NCI-H2107 treated with DMSO at 0.1 percent for 48 hours (cell line): ENCODE measurements at regions not wholly inside any gene's neighbourhood (a gene's known extent, or its start where the extent isn't known, plus 50 kb on each side); places are given as distances from the start of the nearest gene placed in this dataset.
"Not testable (repeated sequence)": the region's sequence is repeated elsewhere in the genome, so short reads cannot be mapped to it uniquely, and the experiment has no call there.

ENCODE experiments used
- DNase-seq: peaks from one replicate; lab custom pipeline; 2025; ENCODE audit not compliant: unreplicated experiment; lab: John Stamatoyannopoulos, UW

DNA sequence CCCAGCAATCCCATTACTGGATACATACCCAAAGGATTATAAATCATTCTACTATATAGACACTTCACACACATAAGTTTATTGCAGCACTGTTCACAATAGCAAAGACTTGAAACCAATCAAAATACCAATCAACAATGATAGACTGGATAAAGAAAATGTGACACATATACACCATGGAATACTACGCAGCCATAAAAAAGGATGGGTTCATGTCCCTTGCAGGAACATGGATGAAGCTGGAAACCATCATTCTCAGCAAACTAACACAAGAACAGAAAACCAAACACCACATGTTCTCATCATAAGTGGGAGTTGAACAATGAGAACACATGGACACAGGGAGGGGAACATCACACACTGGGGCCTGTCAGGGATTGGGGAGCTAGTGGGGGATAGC lies 475.4 kb upstream of the NFIA start:
- not testable (repeated sequence) for DNase-seq

DNA sequence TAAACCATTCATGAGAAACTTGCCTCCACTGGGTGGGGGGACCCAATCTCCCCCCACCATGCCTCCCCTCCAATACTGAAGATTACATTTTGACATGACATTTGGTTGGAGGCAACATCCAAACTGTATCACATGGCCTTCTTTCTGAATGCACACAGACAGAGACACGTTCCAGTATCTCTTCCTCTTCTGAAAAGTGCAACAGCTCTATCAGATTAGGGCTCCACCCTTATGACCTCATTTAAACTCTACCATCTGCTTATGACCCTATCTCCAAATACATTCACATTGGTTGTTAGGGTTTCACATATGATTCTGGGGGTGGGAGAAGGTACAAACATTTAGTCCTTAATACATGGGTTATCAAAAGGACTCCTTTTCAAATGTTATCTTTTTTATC lies 481.8 kb upstream of the NFIA start:
- DNase-seq = no peak

GRCh38 chr1:60599574-60599973 lies 482.8 kb upstream of the NFIA start:
- no peak for DNase-seq

GRCh38 chr1:60598041-60598910 lies 484.1 kb upstream of the NFIA start:
- DNase-seq = no peak

DNA sequence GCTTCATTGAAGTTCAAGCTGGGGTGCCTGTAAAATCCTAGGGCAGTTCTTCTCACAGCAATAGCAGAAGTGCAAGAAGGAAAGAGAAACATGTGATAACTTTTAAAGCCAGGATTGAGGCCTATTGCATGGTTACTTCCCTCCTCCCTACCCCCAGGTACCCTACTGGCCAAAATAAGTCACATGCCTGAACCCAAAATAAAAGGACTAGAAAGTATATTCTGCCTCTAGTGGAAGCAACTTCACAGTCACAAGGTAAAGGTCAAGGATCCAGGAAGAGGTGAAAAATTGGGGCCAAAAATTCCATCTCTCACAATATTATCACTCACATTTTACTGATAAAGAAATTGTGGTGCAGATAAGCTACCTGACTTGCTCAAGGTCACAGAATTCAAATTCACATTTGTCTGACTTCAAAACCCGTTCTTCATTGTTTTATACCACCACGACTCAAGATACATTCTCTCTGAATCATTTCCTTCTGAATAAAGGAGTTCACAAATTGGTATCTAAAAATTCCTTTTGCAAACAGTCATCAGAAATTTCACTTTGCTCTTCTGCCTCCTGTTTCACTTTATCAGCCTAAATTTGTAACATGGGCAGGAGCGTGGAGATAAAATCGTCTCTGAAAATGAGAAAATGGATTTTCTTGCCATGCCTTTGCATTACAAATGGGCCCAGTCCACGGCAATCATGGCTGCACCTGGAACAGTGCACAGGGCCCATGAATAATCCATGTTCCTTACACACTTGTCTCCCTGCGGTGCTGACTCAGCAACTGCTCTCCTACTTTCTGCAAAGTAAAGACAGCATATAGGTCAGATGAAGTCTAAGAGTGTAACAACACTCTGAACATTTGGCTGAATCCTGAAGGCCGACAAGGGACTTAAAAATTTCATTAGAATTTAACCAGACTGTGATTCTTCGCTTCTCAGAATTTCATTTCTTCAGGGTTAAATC lies 485.3 kb upstream of the NFIA start:
- DNase-seq = no peak

DNA sequence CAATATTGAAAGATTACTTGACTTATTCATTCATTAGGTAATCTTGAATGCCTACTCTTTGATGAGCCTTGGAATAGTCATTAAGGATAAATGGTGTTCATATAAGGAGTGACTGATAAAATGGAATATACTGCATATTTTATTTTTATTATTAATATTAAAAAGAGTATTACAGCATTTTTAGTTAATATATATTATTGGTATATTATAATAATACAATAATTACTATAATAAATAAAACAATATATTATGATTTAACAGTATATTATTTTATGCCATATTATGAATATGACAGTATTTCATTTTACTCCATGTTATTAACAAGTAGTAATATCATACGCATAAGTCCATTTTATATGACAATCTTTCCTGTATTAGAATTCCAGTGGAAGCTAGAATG lies 490.8 kb upstream of the NFIA start:
- no peak for DNase-seq

- DNase-seq = no peak
Measured at GRCh38 chr1:60589916-60590315, 492.4 kb upstream of the NFIA start.

DNA sequence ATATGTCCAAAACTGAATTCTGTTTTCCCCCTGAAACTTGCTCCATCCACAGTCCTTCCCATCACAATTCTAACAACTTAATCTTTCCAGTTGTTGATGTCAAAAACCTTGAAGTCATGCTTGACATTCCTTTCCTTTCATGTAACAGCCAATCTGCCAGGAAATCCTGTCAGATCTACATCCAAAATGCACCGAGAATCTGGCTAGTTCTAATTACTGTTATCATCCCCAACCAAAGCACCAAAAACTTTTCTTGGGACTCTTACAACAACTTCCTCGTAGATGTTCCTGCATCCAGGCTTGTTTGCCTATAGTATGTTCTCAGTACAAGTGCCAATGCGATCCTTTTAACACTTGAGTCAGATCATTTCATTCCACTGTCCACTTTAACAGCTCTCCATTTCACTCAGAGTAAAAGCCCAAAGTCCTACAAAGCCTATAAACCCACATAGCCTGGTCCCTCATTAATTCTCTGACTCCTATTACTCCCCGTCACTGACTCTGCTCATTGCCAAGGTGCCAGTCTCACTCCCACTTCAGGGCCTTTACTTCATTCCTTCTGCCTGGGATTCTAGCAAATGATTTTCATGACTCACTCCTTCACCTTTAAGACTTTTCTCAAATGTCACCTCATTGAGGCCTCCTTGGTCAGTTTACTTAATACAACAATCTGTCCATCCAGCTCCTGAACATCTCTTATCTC lies 493.2 kb upstream of the NFIA start:
- DNase-seq = no peak

DNA sequence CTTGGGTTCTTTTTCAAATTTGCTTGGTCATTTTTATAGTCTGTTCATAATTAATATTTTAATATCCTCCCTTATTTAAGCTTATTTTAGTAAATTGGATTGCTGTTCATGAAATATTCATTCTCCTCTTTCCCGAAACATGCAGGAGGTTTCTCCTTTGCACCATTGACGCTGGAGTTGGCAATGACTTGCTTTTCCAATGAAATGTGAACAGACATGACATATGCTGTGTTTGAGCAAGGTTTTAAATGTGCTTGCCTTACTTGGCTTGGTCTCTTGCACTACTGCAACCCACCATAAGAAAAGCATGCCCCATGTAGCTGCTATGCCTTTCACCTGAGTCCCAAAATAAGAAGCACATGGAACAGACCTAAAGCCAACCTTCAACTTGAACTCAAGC lies 498.0 kb upstream of the NFIA start:
- DNase-seq = no peak

DNA sequence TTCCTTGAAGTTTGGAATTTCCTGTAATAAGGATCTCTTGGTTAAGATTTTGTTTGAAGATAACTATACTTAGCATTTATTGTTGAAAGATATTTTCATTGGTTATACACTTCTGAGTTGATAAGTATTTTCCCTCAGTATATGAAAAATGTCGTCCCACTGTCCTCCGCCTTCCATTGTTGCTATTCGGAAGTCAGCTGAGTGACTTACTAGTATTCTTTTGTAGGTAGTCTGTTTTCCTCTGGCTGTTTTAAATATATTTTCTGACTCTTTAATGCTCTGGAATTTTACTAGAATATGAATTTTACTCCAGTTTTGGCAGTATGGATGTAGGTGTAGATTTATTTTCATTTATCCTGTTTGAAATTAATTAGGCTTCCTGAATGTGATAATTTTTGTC lies 498.7 kb upstream of the NFIA start:
- no peak for DNase-seq

DNA sequence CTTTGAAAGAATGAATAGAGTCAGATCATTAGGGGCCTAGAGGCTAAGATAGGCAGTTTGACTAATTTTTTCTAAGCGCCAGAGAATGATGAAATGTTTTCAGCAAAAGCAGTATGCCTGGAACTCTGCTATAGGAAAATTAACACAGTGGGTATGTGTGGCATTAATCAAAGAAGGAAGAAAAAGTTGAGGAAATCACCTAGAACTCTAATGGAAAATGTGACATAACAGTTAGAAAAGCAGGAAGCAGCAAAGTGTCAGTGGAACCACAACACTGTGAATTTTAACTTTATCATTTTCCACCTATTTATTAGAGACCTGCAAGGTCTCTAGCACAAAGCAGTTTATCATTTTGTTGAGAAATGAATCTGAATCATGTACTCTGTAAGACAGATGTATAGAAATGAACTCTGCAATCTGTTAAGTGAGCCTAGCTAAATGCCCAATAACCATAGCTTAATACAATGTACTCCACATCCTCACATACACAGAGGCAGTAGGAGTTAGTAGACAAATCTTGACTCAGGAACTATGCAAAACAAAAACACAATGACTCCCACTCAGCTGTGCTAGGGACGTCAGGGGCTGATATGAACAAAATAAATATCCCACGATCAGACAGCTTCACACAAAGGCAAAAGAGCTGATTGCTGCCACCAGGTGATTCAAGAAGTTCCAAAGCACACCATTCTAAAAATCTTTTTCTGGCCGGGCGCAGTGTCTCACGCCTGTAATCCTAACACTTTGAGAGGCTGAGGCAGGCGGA lies 500.7 kb upstream of the NFIA start:
- no peak for DNase-seq

DNA sequence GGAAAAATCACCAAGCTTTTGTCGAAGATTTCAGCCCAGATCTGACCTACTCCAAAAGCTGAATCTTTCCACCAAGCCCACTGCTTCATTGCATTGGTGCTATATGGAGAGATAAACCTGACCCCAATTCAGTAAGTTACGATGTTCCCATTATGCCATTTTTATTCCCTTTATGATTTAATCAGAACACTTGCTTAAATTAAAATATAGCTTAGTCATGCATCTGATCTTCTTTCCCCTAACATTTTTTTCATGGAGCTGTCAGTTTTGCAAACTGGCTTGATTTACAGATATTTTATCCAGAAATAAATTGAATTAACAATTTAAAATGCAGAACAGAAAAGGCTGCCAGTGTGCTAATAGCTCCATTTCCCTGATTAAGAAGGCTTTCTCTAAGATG lies 503.5 kb upstream of the C1orf87 start:
- no peak for DNase-seq

DNA sequence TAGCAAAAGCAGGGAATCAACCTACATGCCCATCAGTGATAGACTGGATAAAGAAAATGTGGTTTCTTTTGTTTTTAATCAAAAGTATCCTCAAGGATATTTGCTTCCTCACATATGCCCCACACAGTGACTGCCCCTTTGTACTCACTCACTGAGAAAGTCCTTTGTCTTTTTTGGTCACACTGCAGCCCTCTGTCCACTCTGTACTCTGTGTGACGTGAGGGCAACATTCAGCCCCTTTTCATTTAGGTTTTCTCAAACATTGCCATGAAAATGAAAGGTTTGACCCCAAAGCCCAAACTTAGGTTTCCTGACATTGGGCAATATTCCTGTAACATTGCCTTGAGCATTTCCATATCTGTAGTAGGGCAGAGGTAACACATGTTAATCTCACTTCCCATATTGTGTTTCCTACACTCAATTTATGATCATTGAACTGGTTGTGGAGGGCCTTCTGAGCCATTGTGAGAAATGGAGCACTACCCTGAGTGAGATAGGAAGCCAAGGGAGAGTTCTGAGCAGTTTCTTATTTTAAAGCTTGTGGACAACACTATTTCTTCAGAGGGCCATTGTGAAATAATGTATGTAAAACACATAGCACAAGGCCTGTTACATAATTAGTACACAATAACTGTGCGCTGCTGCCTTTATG lies 501.9 kb upstream of the C1orf87 start:
- DNase-seq = no peak

DNA sequence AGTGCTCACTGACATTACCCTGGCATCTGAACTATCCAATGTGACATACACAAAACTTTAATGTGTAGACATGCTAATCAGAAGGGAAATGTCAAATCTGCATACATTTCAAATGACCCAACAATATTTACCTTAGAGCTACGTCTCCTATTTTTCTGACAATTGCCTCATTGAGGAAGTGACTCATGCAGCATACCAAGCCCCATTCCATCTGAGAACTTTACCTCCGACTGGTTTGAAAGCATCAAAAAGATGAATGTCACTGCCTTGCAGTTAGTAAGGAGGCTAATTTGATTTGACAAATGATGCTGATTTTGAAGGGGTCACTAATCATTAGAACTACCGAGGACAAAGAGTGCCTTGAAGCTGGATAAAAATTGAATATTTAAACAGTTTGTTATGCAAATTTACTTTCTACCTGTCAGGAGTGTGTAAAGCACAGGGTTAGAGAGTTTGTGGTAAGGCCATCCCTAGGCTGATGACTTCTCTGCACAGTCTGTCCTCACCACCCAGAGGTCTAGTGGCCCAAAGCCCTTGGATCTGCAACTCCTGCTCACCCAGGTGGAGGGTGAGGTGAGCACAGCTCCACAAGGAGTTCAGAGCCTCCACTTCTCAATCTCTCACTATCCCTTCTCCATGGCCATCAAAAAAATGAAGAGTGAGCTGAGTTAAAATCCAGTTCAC lies 500.3 kb upstream of the C1orf87 start:
- DNase-seq = no peak

GRCh38 chr1:60573121-60573520 lies 499.6 kb upstream of the C1orf87 start:
- no peak for DNase-seq

GRCh38 chr1:60572378-60572777 lies 498.8 kb upstream of the C1orf87 start:
- no peak for DNase-seq

- DNase-seq = no peak
Measured at GRCh38 chr1:60571811-60572210, 498.2 kb upstream of the C1orf87 start.

GRCh38 chr1:60569189-60569588 lies 495.6 kb upstream of the C1orf87 start:
- DNase-seq = no peak

DNA sequence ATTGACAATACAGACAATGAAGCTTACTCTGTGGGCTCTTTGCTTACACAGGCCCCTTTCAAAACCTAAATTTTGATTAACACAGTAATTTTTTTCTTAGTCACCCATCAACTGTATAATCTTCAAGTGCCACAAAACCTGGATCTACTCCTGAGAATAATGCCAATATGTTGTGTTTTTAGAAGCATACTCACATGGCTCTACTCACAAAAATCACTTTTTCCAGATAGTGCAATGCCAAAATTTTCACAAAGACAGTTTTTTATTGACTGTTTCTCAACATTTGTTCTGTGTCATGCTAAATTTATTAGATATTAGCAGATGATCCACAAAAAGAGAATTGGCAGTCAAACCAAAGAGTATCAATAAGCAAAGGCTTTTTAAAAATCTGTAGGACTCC lies 493.7 kb upstream of the C1orf87 start:
- no peak for DNase-seq
